NOMO-1 treated with dmso at 0.1 percent for 144 hours (cell line): ENCODE measurements at regions not wholly inside any gene's neighbourhood (a gene's known extent, or its start where the extent isn't known, plus 50 kb on each side); places are given as distances from the start of the nearest gene placed in this dataset.

Source experiments
- DNase-seq: peaks from one replicate; lab custom pipeline; 2025; ENCODE audit not compliant: unreplicated experiment; lab: John Stamatoyannopoulos, UW

DNA sequence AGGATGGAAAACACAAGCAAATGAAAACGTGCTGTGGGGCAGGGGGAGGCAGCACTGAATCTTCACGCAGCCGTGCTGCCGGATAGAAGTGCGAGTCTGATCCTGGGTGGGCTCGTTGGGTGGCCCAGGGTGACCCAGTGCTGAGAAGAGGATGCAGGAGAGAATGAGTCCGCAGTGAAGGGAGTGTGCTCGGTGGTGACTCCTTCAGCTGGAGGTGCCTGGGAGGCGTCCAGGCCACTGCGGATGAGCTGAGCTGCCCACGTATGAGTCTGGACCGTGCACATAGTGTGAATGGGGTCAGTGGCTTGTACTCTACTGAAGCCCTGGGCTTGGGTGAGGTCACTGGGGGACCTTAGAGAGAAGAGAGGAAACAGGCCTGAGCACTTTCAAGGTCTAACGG, 190.0 kb upstream of the MGMT start:
- no peak for DNase-seq

DNA sequence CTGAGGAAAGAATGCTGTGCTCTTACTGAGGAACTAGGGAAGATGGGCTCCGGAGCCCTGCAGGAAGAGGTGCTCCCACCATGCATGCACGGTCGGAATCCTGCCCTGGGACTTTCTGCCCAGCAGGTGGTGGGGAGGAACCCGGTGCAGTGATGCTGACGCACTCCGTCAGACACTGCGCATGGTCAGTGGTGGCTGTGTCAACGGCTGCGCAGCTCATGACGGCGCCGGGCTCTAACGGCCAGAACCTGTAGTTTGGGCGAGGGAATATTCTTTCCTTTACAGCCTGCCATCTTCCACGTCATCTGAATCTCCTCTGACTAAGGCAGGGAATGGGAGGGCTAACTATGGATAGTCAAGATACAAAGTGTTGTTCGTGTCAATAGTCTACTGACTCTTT, 189.2 kb upstream of the MGMT start:
- no peak for DNase-seq

DNA sequence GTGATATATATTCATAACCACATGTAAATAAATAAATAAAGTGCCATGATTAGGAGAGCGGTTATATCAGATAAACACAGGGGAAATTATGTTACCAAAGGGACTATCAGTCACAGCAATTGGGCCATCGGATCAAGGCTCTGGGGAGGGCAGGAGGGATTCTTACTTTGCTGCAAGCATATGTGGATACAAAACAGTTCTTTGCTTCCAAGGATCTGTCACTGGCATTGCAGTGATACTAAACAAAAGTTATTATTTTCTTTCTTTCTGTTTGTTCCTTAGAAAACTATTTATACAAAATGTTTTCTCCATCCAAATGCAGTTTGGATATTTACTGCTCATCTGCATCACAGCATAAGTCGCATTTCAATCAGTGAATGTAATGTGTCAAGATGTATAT, 188.4 kb upstream of the MGMT start:
- DNase-seq, result no peak

DNA sequence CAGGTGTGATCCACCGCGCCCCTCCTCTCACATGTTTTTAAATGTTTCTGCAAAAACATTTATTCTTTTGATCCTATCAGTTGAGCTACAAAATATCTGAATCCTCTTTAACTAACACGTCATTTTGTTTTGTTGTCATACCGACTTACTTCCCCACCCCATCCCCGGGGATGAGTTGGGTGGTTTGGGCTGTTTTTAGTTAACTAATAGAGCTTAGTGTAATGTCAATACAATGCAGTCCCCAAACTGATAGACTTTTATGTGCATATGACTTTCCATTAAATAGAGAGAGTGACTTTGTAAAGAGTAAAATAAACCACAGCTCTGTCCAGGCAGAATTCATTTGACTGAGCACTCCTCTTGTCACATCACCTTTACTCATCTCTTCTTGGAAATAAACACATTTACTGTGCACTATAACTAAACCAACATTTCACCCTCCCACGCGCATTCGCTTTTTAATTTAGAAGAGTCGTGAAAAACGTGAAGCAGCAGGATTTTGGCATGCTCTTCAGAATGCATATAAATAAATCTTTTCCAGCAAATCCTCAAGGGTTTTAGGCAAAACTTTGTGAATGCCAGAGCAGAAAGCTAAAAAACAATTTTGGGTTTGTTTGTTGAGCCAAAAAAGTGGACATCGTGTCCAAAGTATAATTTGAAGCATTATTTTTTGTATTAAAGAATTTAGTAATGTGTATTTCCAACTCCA, 187.4 kb upstream of the MGMT start:
- no peak for DNase-seq

DNA sequence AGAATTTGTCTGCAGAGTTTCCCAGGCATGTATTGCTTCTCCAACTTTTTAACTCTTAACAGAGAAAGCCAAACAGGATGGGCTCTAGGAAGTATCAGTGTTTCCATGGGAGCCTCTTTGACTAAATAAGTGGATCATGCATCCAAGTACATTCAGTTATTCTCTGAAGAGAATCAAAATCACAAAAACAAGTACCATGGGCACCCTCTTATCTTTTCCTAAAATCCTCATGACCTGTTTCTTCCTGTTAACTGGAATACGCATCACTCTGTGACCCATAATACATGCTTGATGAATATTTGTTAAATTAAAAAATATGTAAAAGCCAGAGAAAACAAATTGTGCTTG, 186.9 kb upstream of the MGMT start:
- no peak for DNase-seq

DNA sequence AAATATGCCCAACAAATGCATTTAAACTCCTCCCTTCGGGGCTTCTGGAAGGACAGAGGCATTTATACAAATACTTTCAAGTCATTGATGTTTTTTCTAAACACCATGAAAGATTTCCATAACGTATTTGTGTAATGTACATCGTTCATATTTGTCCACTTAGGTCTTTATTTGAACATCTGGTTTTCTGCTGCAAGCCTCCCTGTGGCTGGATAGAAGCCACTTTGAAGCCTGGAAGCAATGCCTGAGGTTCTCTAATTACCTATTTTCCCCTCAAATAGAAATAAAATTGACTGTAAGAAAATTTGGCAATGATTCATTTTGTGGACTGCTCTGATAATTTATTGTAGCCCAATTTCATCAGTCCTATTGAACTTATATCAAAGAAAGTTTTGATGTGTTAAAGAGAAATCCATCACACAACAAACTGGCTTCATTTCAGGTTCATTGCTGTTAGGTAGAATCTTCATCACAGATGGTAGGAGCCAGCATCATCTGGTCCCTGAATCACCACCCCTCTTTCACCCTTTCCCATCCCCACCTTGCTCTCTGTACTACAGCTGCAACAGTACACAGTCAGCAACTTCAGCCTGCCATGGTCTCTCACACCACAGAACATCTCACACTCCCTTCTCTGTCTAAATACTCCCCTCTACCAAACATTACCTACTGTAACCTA, 186.0 kb upstream of the MGMT start:
- DNase-seq, result no peak

DNA sequence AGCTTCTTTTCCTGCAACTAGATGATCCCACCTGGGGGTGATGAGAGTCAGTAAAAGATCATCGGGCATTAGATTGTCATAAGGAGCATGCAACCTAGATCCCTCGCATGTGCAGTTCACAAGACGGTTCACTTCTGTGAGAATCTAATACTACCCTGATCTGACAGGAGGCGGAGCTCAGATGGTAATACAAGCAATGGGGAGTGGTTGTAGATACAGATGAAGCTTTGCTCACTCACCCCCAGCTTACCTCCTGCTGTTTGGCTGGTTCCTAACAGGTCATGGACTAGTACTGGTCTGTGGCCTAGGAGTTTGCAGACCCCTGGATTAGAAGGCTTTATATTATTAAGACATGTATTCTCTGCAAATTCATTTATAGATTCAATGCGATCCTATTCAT, 181.6 kb upstream of the MGMT start:
- no peak for DNase-seq

DNA sequence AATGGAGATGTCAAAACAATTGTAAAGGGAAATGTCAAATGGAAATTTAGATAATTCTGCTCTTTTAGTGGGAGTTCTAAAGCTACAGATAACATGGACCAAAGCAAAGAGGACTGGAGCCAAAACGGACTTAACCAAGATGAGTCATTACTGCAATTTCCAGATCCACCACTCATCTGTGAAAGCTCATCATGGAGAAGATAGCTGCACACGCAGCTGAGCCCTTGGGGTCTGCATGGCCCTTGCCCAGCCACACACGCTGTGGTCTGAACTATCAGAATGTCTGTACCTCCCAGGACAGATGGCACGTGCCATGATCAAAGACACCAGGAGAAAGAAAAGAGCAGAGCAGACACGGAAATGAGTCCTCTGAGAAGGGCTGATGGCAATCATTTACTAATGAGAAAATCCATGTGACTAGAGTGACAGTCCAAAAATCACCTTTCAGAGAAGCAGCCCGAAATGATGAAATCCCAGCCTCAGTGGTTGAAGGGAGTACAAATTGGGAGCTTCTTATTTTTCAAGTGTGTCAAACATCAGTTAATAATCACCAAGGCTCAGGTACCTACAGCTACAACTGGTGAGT, 177.9 kb upstream of the MGMT start:
- no peak for DNase-seq

DNA sequence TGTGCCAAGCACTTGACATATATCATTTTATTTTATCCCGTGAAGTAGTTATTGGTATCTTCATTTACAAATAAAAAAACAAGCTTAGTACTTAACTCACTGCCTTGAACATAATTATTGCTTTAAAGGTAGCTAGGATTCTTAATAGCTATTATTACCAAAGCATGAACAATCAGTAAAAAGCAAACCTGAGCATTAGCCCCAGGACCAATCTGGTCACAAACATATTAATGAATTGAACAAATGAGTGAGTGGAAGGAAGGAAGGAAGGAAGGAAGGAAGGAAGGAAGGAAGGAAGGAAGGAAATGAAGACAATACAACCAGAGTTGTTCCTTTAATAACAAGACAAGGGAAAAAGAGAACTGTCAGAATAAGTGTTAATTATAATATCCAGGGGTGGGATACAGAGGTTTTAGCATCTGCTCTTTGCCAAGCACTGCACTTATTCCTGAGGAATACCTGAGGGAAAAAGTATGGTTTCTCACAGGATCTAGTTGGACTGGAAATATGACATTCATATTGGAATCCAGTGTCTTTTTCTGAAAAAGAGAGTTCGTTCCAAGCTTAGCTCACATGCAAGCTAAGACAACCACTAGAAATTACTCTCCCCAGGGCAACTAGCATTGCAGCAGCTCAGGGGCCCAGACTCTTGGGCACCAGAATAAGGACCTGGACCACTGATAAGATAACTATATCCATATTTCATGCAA, 172.9 kb upstream of the MGMT start:
- no peak for DNase-seq

DNA sequence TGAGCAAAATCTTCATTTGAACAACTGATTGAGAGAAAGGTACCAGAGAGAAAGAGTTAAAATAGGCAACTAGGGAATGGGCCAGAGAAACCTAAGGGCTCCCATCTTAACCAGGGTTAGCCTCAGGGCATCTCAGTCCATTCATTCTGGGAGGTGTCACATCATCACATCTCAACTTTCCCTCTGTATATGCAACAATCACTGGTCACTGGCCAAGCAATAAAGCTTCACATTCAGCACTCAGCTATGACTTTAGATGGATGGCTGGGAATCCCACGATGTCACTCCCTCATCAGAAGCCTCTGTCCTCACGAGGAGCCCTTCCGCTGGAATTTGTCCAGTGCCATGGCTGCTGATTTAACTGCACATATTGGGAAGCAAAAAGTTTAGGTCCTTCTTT, 172.1 kb upstream of the MGMT start:
- no peak for DNase-seq

DNA sequence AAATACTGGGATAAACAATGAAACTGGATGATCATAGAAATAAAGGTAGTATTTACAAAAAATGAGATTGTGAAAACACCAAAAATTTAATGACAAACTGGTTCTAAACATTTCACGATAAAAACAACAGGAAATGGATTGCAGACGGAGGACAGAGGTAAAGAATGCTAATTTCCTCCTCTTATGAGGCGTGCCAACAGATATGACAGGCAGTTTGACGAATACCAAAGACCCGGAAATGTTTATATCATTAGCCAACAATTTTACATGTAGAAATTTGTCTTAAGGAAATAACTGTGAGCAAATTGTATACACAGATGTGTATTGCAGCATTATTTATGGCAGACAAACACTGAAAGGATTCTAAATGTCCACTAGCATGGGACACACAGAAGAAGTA, 162.0 kb upstream of the MGMT start:
- DNase-seq, result no peak

DNA sequence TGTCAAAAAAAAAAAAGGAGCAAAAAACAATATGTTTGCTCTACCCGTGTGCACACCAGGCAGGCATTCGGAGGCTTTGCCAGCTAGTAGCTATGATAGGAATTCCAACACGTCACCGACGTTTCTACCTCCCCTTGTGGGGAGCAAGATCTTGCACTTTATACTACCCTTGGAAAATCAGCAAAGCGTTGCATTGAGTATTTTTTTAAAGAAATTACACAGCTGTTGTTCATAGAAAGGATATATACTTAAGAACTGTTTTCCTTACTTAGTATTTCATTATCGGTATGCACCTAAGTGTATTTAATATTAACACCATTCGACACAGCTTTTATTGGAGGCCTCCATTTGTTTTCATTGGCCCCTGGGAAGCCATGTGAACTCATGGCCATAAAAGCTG, 159.9 kb upstream of the MGMT start:
- no peak for DNase-seq

DNA sequence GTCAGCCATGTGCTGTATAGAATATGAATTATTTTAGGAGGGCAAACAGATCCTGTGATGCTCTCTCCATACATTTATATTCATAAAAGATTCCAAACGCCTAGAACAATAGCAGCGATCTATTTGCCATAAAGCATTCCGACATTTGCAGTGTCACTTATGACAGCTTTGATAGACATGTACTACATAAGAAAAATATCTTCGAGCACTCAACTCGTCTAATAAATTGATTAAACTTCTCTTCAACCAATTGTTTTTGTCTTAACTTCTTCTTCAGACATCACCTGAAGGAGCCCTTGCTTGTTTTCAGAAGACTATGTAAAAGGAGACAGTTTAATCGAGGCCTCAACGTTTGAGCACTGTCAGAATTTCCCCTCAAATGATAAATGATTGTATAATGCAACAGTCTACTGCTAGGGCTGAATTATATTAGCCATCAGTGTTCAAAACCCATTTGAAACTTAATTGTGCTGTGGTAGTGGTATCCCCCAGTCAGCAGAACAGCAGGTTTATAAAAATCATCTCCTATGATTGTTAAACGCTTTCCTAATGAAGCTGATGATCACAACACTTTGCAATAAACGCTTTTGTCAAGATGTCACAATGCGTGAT, 158.0 kb upstream of the MGMT start:
- no peak for DNase-seq

DNA sequence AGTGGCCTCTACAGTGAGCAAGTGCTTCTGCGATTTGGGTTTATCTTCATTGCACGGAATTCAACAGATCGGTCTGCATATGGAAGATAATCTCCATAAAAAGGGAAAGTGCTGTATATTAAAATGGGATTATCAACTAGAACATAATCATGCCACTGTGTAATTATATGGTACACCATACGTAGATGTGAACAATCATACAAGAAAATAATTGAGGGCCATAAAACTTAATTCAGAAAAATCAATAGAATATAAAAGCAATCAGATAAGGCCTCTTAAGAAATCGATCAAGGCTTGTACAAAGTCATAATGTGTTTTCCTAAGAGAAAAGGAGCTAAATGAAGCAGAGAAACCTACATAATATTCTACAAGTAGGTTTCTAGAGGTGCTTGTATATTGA, 157.5 kb upstream of the MGMT start:
- DNase-seq, result no peak

DNA sequence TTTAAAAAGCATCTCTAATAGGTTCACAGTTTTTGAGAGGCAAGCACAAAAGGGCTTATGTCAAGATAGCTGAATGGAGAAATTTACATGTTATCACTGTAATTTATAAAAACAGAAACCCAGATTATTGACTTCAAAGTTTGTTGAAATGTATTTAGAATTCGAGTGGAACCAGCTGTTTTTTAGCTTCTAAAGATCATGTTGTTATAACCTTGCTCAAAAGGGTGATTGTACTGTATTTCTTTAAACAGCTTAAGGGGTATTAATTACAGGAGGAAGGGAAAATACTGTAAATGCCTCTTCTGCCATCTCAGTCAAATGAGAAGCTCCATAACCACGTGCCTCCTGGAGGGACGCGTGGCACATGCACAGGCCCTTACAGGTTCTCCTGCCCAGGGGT, 156.2 kb upstream of the MGMT start:
- no peak for DNase-seq

DNA sequence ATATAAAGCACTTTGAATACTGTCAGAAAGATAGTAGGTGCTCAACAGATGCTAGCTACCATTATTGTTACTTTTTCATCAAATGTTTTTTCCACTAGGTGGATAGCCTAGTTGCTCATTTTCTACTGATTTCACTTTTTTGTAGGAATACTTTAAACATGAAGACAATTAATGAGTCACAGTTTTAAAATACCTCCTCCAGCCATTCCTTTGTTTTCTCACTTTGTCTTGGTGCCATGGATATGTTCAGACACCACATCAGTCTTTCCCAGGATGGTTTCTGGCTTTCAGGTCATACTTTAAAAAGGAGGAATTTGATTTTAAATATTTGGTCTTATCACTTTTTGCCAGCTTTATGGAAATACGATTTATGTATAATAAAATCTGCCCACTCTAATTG, 147.1 kb upstream of the MGMT start:
- DNase-seq, result no peak

DNA sequence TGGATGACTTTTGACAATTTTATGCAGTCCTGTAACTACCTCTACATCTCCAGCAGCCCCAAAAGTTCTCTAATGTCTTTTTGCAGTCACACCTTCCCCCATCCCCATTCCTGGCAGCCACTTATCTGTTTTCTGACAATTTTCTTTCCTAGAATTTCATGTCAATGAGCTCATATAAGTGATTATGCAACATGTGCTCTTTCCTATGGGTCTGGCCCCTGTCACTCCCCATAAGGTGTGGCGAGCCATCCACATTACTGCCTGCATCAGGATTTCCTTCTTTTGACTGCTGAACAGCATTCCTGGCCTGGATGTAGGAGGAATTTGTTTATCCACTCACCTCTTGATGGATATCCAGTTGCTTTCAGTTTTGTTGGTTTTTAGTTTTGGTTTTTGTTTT, 146.7 kb upstream of the MGMT start:
- DNase-seq, result no peak

DNA sequence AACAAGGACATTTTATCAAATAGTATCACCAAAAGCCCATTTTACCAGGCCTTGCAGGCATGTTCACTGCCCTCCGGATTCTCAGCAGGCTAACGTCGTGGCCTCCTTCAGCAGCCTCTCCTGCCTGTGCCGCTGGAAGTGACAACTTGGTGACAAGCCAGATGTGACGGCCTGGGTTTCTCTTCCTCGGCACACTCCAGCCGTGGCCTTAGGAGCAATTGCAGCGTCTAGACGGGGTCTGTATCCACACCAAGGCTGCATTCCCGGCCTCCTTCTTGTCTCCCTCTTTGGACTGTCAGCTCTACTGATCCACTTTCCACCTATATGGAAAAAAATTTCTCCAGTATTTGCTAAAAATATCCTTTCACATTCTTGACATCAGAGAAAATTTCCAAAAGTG, 145.3 kb upstream of the MGMT start:
- no peak for DNase-seq

DNA sequence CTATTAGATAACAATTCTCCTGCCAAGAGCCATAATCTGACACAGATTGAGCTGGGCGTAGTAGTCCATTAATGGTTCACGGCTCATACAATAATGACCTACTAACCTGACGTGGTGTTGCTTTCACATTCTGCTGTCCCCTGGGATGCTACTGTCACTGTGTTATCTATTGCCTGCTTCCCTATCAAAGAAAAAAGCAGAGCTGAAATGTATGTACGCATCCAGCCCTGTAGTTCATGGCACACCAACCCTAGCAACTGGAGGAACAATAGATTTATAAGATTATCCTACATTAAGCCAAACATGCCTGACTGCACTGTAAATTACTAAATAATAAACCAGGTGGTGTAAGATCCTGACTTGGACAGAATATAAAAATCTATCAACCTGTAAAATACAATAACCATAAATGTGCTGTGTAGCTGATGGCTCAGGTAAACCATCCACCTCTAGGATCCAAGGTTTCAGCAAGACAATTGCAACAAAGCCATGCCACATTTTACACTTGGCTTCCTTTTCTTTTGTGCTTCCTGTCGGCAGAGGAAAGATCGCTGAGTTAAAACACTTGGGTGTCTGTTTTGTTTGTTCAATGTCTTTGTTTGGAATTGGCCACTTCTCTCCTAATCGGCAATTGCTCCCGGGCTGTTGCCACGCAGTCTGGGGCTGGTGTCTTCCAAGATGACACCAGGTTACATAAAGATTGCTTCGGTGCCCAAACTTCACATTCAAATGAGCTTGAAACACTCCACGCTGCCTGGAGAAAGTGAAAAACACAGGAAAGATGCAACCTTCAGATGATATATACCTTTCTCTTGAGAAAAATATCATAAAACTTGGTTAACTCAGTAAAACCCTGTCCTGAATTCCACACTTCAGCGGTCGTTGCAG, 143.9 kb upstream of the MGMT start:
- no peak for DNase-seq

DNA sequence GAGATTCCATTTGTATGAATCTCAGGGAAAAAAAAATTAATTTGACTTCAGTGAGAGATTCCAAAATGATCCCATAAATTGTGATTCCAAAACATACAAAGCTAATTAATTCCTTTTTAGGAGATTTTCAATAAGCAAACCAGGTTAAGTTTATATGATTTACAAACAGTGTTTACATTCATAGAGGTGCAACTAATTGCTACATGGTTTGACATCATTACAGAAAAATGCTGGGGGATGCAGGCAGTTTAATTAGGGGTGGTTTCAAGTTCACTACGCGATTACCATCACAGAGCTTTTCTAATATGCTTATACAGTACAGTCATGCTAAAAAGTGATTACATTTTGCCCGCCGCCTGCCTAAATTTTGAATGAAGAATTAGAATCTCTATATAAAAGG, 143.2 kb upstream of the MGMT start:
- no peak for DNase-seq

DNA sequence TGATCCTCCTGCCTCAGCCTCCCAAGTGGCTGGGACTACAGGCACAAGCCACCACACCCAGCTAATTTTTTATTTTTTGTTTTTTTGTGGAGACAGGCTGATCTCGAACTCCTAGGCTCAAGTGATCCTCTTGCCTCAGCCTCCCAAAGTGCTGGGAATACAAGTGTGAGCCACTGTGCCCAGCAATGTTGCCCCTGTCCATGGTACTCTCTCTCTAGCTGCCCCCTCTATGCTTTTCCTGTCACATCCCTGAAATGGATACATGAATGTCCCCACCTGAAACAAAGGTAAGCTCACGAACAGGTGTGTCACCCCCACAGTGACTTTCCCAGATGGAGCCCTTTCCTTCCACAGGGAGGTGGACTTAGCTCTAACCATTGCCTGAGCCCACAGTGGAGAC, 141.1 kb upstream of the MGMT start:
- DNase-seq, result no peak
